Astrocyte (in vitro differentiated cells and primary cell): ENCODE measurements at regions not wholly inside any gene's neighbourhood (a gene's known extent, or its start where the extent isn't known, plus 50 kb on each side); places are given as distances from the start of the nearest gene placed in this dataset.
A peak's percentile ranks its signal among the peaks of the same experiment; 100 is the strongest.

Experiments used
- DNase-seq: peaks from one replicate; pipeline ENCODE4 v3.0.0-alpha.2; 2010; ENCODE audit warnings: low read depth
- FAIRE-seq: peaks from 2 replicates; lab custom pipeline; 2011; peaks lifted over from hg19 to GRCh38; lab: Jason Lieb, UNC
- H2AFZ ChIP-seq: 2 replicates; pipeline ENCODE4 v1.6.0; 2012; ENCODE audit warnings: low read depth, low read length, inconsistent platforms
- H3K27ac ChIP-seq: 2 replicates; pipeline ENCODE4 v1.5.1; 2011; ENCODE audit warnings: low read depth, low read length, inconsistent platforms
- H3K27me3 ChIP-seq: 2 replicates; pipeline ENCODE4 v1.6.0; 2011; ENCODE audit warnings: low read length, inconsistent platforms; ENCODE audit not compliant: insufficient read depth
- H3K36me3 ChIP-seq: 2 replicates; pipeline ENCODE4 v1.5.1; 2011; ENCODE audit warnings: low read length, inconsistent platforms; ENCODE audit not compliant: insufficient read depth
- H3K4me1 ChIP-seq: 2 replicates; pipeline ENCODE4 v1.5.1; 2011; ENCODE audit warnings: low read length, inconsistent platforms; ENCODE audit not compliant: insufficient read depth
- H3K4me2 ChIP-seq: 2 replicates; pipeline ENCODE4 v1.6.0; 2012; ENCODE audit warnings: low read length, inconsistent platforms
- H3K4me3 ChIP-seq: 2 replicates; pipeline ENCODE4 v1.5.1; 2011; ENCODE audit warnings: low read depth, mild to moderate bottlenecking, low read length, inconsistent platforms; ENCODE audit not compliant: insufficient read depth
- H3K79me2 ChIP-seq: 2 replicates; pipeline ENCODE4 v1.6.0; 2012; ENCODE audit warnings: mild to moderate bottlenecking, low read length, inconsistent platforms; ENCODE audit not compliant: insufficient read depth
- H3K9ac ChIP-seq: 2 replicates; pipeline ENCODE4 v1.6.0; 2012; ENCODE audit warnings: mild to moderate bottlenecking, low read length, inconsistent platforms
- H3K9me3 ChIP-seq: 2 replicates; pipeline ENCODE4 v1.5.1; 2012; ENCODE audit warnings: low read depth, mild to moderate bottlenecking, low read length, inconsistent platforms; ENCODE audit not compliant: insufficient read depth
- H4K20me1 ChIP-seq: 2 replicates; pipeline ENCODE4 v1.6.0; 2012; ENCODE audit warnings: low read length, inconsistent platforms; ENCODE audit not compliant: insufficient read depth
- H3K27ac Mint-ChIP-seq: one replicate; pipeline ENCODE4 v1.8.0; 2021; ENCODE audit warnings: mild to moderate bottlenecking, mixed read lengths; ENCODE audit not compliant: unreplicated experiment
- H3K27me3 Mint-ChIP-seq: one replicate; pipeline ENCODE4 v1.8.0; 2021; ENCODE audit warnings: low read depth, mixed read lengths; ENCODE audit not compliant: unreplicated experiment
- H3K36me3 Mint-ChIP-seq: one replicate; pipeline ENCODE4 v1.8.0; 2021; ENCODE audit warnings: low read depth, mixed read lengths; ENCODE audit not compliant: unreplicated experiment
- H3K4me1 Mint-ChIP-seq: one replicate; pipeline ENCODE4 v1.8.0; 2021; ENCODE audit warnings: low read depth, mixed read lengths; ENCODE audit not compliant: unreplicated experiment
- H3K4me3 Mint-ChIP-seq: one replicate; pipeline ENCODE4 v1.8.0; 2021; ENCODE audit warnings: mild to moderate bottlenecking, moderate library complexity, mixed read lengths; ENCODE audit not compliant: unreplicated experiment
- H3K9me3 Mint-ChIP-seq: one replicate; pipeline ENCODE4 v1.8.0; 2021; ENCODE audit warnings: mild to moderate bottlenecking, mixed read lengths; ENCODE audit not compliant: unreplicated experiment
- CTCF ChIP-seq: IDR thresholded peaks from 2 replicates; pipeline ENCODE4 v1.5.1; 2011; ENCODE audit warnings: low read depth, mild to moderate bottlenecking, inconsistent platforms, low read length, moderate library complexity; ENCODE audit not compliant: insufficient read depth
- EZH2 ChIP-seq: IDR thresholded peaks from 2 replicates; pipeline ENCODE4 v1.6.1; 2012; ENCODE audit warnings: mild to moderate bottlenecking, low read length, inconsistent platforms; ENCODE audit not compliant: insufficient read depth

DNA sequence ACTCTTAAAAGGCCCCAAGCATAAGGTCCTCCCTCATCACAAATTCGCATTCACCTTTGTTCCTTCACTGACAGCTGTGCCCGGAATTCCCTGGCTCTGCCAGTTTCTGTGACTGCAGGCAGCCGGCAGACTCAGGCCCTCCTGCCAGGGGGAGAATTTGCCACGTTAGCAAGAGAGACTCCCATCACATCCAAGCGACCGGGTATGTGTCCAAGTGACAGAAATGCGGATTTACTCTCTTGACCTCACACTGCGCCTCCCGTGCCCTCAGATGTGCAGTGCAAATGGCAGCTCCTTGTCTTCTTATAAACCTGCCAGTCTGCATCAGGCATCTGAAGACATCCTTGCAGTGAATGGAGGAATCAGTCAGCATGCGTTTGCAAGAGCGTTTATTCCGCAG lies 187.1 kb upstream of the WWC1 start:
- DNase-seq (no peak), FAIRE-seq (no peak)
- Mint-ChIP-seq H3K27me3 (no peaks in the 10 kb centered on the region), H3K27ac (no peak overlapping the region), H3K4me1 (peaks cover 33% of the 10 kb centered on the region), H3K4me3 (no peak overlapping the region), H3K9me3 (no peaks in the 10 kb centered on the region), H3K36me3 (peaks cover 18% of the 10 kb centered on the region)
- Histone ChIP-seq H3K36me3 (no peaks in the 10 kb centered on the region), H3K27ac (peak overlapping the region; percentile 18), H3K79me2 (no peaks in the 10 kb centered on the region), H3K27me3 (no peaks in the 10 kb centered on the region), H3K4me3 (no peak overlapping the region), H3K9ac (no peak overlapping the region), H3K4me2 (no peak overlapping the region), H3K4me1 (peaks cover 6% of the 10 kb centered on the region), H2AFZ (no peak overlapping the region), H3K9me3 (no peaks in the 10 kb centered on the region), H4K20me1 (no peaks in the 10 kb centered on the region)
- TF ChIP-seq EZH2: no peak
- TF ChIP-seq CTCF: no peak

DNA sequence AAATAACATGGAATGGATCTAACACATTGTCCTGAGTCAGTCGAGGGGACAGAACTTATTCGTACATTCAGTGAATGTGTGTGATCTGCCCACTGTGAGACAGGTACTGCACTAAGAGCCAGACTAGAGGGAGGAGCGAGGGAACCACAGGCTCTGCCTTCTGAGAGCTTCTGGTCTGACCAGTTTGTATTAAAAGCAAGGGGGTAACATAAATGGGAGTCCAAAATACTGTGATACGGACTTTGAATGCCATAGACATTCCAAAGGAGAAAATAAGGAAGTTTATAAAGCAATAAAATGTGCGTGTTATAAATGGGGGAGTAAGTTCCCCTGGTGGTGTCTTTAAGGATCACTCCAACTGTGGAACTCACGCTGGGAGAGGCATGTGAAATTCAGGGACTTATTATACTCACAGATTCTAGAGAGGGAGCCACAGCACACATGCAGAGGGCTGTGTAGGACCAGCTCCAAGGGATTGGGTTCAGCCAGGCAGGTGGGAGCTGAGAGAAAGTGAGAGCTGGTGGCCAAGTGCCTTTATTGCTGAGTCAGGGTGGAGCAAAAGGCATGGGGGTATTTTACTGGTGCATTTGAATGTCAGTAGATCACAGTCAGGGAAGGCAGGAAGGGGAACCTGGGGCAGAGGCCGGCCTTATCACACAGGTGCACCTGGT lies 186.5 kb upstream of the WWC1 start:
- DNase-seq: no peak
- Mint-ChIP-seq H3K4me3 (peak overlapping the region; percentile 37), H3K4me1 (peaks cover 38% of the 10 kb centered on the region), H3K27ac (peak overlapping the region; percentile 83), H3K9me3 (no peaks in the 10 kb centered on the region), H3K36me3 (peaks cover 13% of the 10 kb centered on the region), H3K27me3 (no peaks in the 10 kb centered on the region)
- H3K4me2 ChIP-seq: no peak overlapping the region
- H2AFZ ChIP-seq: no peak overlapping the region
- H3K79me2 ChIP-seq: no peaks in the 10 kb centered on the region
- H3K9ac ChIP-seq: no peak overlapping the region
- no peaks in the 10 kb centered on the region for H3K36me3 ChIP-seq
- H3K4me3 ChIP-seq: no peak overlapping the region
- H3K27ac ChIP-seq: peak overlapping the region; percentile 18
- no peaks in the 10 kb centered on the region for H4K20me1 ChIP-seq
- peak; percentile 47 for FAIRE-seq
- H3K27me3 ChIP-seq: no peaks in the 10 kb centered on the region
- no peaks in the 10 kb centered on the region for H3K9me3 ChIP-seq
- peaks cover 6% of the 10 kb centered on the region for H3K4me1 ChIP-seq
- TF ChIP-seq EZH2 (no peak), CTCF (peak; percentile 9)
